Spleen (tissue), 11 donors: ENCODE measurements at regions not wholly inside any gene's neighbourhood (a gene's known extent, or its start where the extent isn't known, plus 50 kb on each side); places are given as distances from the start of the nearest gene placed in this dataset.

Source experiments
- DNase-seq: peaks from one replicate; pipeline ENCODE4 v3.0.0-alpha.2; 2020
- H3K27ac ChIP-seq, 8 donors: fragments of 200-600 bp; sonication (generic) in 7 of 8; 1 replicate in 4 of 8; 2 replicates in 4 of 8; pipeline versions ENCODE4 v1.5.0 to v1.8.0; 2016 to 2021; ENCODE audit warnings: inconsistent platforms in 4 of 8, mild to moderate bottlenecking in 4 of 8, moderate library complexity in 1 of 8
- H3K27me3 ChIP-seq, 7 donors: fragments of 200-600 bp; sonication (generic) in 6 of 7; replicated peaks in 1 of 7; 1 replicate in 4 of 7; 2 replicates in 3 of 7; pipeline versions ENCODE4 v1.5.0 to v1.8.0; 2016 to 2021; ENCODE audit warnings: inconsistent platforms in 3 of 7, mild to moderate bottlenecking in 1 of 7
- H3K36me3 ChIP-seq, 6 donors: fragments of 200-600 bp; sonication (generic) in 5 of 6; 1 replicate in 4 of 6; 2 replicates in 2 of 6; pipeline versions ENCODE4 v1.5.0 to v1.8.0; 2016 to 2021; ENCODE audit warnings: inconsistent platforms in 2 of 6
- H3K4me1 ChIP-seq, 6 donors: fragments of 200-600 bp; sonication (generic) in 5 of 6; 1 replicate in 3 of 6; 2 replicates in 3 of 6; pipeline versions ENCODE4 v1.5.0 to v1.8.0; 2016 to 2021; ENCODE audit warnings: inconsistent platforms in 3 of 6
- H3K4me3 ChIP-seq, 8 donors: fragments of 200-600 bp; sonication (generic) in 7 of 8; 1 replicate in 4 of 8; 2 replicates in 4 of 8; pipeline versions ENCODE4 v1.5.0 to v1.8.0; 2016 to 2021; ENCODE audit warnings: inconsistent platforms in 4 of 8, mild to moderate bottlenecking in 4 of 8, moderate library complexity in 2 of 8
- H3K9me3 ChIP-seq, 8 donors: fragments of 200-600 bp; sonication (generic) in 7 of 8; 1 replicate in 4 of 8; 2 replicates in 4 of 8; pipeline versions ENCODE4 v1.5.0 to v1.8.0; 2016 to 2021; ENCODE audit warnings: inconsistent platforms in 4 of 8
- CTCF ChIP-seq, 11 experiments: fragments of 200-600 bp in 7 of 11; fragments of 450-650 bp in 4 of 11; sonication (generic) in 4 of 11; IDR thresholded peaks in 8 of 11; conservative IDR thresholded peaks in 3 of 11; 1 replicate in 7 of 11; 2 replicates in 4 of 11; pipeline versions ENCODE4 v1.4.0 to v1.8.0; 2016 to 2021; ENCODE audit warnings: antibody characterized with exemption in 11 of 11, inconsistent platforms in 4 of 11, mild to moderate bottlenecking in 1 of 11
- POLR2A ChIP-seq, 3 donors: fragments of 450-650 bp; IDR thresholded peaks; one replicate each; pipeline ENCODE4 v1.5.1; 2017; ENCODE audit warnings: antibody characterized with exemption in 3 of 3, mild to moderate bottlenecking in 1 of 3
- POLR2AphosphoS5 ChIP-seq, 3 donors: sonication (generic); formaldehyde crosslinking; IDR thresholded peaks; one replicate each; pipeline ENCODE4 v1.5.1; 2017; ENCODE audit warnings: antibody characterized with exemption in 3 of 3
- WGBS, 5 donors: extraction: QIAGEN DNeasy Blood & Tissue Kit in 3 of 5; methylation state at CpG; one replicate each; pipeline versions ENCODE4 v1.1.5 to v1.1.7; 2013 to 2018; 5-methylcytosine and 5-hydroxymethylcytosine counted together
- intact Hi-C: fragments of 100-400 bp; cut with DNase I; formaldehyde crosslinking; loops from one replicate; pipeline ENCODE4 v1.15.0; 2023; ENCODE audit warnings: low total_unique reads
- donor health status: healthy with polysubstance abuse.
- donor health status: DM: no; HTN: no; CAD: no; lungs with moderate emphysema.
- donor health status: DM: no; HTN: no; CAD: no.
- donor health status: Bipolar disorder and iron deficiency.
- donor health status: healthy.
- donor health status: DM: no; HTN: no; CAD: no.
- donor health status: DM: yes; HTN: yes; CAD: no.

GRCh38 chr3:168820810-168821415 lies 725.2 kb upstream of the GOLIM4 start:
- no peak for DNase-seq
- intact Hi-C loops: no loop called here

GRCh38 chr3:168817177-168817576 lies 721.5 kb upstream of the GOLIM4 start:
- H3K9me3 ChIP-seq: no peaks in the 10 kb centered on the region
- H3K4me3 ChIP-seq: no peak overlapping the region
- 82 to 96% (median 90%) methylated on average over 4 of the region's 4 CpGs for WGBS, 5 donors
- DNase-seq: no peak
- no peaks in the 10 kb centered on the region for H3K36me3 ChIP-seq
- H3K27ac ChIP-seq: no peak overlapping the region
- intact Hi-C loops: no loop called here
- H3K27me3 ChIP-seq: no peaks in the 10 kb centered on the region
- H3K4me1 ChIP-seq: no peaks in the 10 kb centered on the region
- TF ChIP-seq CTCF (IDR thresholded peaks at IDR 0.05 in 8 of 11, conservative IDR thresholded peaks at IDR 0.05 in 3 of 11) (no peak), POLR2AphosphoS5 (IDR thresholded peaks at IDR 0.05) (no peak), POLR2A (IDR thresholded peaks at IDR 0.05) (no peak)

More at GRCh38 chr3:168820810-168821415, 725.2 kb upstream of the GOLIM4 start:
- H3K4me1 ChIP-seq: no peaks in the 10 kb centered on the region
- H3K27ac ChIP-seq: no peak overlapping the region
- H3K9me3 ChIP-seq: no peaks in the 10 kb centered on the region
- H3K27me3 ChIP-seq: no peaks in the 10 kb centered on the region
- WGBS, 5 donors: 80 to 90% (median 90%) methylated on average over 8 of the region's 8 CpGs
- TF ChIP-seq POLR2AphosphoS5 (IDR thresholded peaks at IDR 0.05): no peak
- TF ChIP-seq POLR2A (IDR thresholded peaks at IDR 0.05): no peak
- no peak for TF ChIP-seq CTCF (IDR thresholded peaks at IDR 0.05 in 8 of 11, conservative IDR thresholded peaks at IDR 0.05 in 3 of 11)
- H3K4me3 ChIP-seq: no peak overlapping the region
- H3K36me3 ChIP-seq: no peaks in the 10 kb centered on the region

DNA sequence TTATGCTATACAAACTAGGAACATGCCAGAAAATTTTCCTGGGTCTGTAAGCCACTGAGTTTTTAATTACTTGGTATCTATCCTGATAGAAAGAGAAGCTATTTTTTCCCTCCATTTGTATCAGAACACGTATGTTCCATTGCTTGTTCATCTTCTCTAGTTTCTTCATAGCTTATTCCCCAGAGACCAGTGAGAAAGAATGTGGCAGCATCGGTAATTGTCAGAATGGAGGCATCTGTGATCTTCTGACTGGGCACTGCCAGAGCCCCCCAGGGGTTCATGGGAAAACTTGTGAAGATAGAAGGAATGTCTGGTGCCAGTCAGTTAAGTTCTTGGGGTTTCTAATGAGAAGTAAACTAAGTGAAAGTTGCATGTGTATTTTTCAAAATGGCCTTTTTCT lies 720.2 kb upstream of the GOLIM4 start:
- H3K27ac ChIP-seq: no peak overlapping the region
- no peaks in the 10 kb centered on the region for H3K9me3 ChIP-seq
- intact Hi-C loops: no loop called here
- DNase-seq: no peak
- TF ChIP-seq POLR2AphosphoS5 (IDR thresholded peaks at IDR 0.05) (no peak), POLR2A (IDR thresholded peaks at IDR 0.05) (no peak)
- no peaks in the 10 kb centered on the region for H3K36me3 ChIP-seq
- H3K27me3 ChIP-seq: no peaks in the 10 kb centered on the region
- no peaks in the 10 kb centered on the region for H3K4me1 ChIP-seq
- no peak overlapping the region for H3K4me3 ChIP-seq
- WGBS, 5 donors: 71 to 86% (median 78%) methylated on average over 2 of the region's 2 CpGs

- Histone ChIP-seq H3K27ac (no peak overlapping the region), H3K36me3 (no peaks in the 10 kb centered on the region), H3K4me1 (no peaks in the 10 kb centered on the region), H3K27me3 (no peaks in the 10 kb centered on the region), H3K4me3 (no peak overlapping the region), H3K9me3 (no peaks in the 10 kb centered on the region)
- TF ChIP-seq CTCF (IDR thresholded peaks at IDR 0.05 in 8 of 11, conservative IDR thresholded peaks at IDR 0.05 in 3 of 11) (no peak), POLR2AphosphoS5 (IDR thresholded peaks at IDR 0.05) (no peak), POLR2A (IDR thresholded peaks at IDR 0.05) (no peak)
- intact Hi-C loops: no loop called here
- no peak for DNase-seq
- WGBS, 5 donors: 85 to 97% (median 90%) methylated on average over 2 of the region's 2 CpGs
These were observed 717.6 kb upstream of the GOLIM4 start for GRCh38 chr3:168813225-168813802.
